ENCODE measurements at regions not wholly inside any gene's neighbourhood (a gene's known extent, or its start where the extent isn't known, plus 50 kb on each side); places are given as distances from the start of the nearest gene placed in this dataset.
"Not testable (repeated sequence)": the region's sequence is repeated elsewhere in the genome, so short reads cannot be mapped to it uniquely, and the experiment has no call there.

DNA sequence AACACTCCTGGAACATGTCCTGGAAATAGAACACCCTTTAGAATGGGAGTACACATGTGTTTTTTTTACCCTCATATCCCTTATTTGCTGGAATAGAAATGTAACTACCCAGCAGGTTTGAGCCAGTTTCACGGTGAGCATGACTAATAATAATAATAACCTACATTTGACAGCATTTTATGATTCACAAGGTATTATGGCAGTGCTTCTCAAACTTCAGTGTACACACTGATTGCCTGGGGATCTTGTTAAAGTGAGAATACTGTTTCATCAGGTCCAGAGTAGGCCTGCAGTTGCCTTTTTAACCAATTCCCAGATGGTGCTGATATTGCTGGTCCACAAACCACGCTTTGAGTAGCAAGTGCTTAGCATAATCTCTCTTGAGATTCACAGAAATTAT, 63.9 kb downstream of the NFKBIZ start:
- H3K27me3 ChIP-seq (ENCODE audit: control insufficient read depth, insufficient read depth, low read length), result no peaks in the 10 kb centered on the region
- no peaks in the 10 kb centered on the region for H4K20me1 ChIP-seq (ENCODE audit: control insufficient read depth, extremely low read depth, insufficient read depth, low read length)
- peak overlapping the region; percentile 24 for H2AFZ ChIP-seq (ENCODE audit: low read length)
- H3K4me1 ChIP-seq (ENCODE audit: control insufficient read depth, extremely low read depth, insufficient read depth, low read length), result no peaks in the 10 kb centered on the region
- peak; percentile 31 to 54 for DNase-seq (ENCODE audit: low read depth in 2 of 2)
- no peak for TF ChIP-seq EZH2 (IDR thresholded peaks at IDR 0.05; ENCODE audit: low read length, missing control alignments)
- TF ChIP-seq, protein P1, sequence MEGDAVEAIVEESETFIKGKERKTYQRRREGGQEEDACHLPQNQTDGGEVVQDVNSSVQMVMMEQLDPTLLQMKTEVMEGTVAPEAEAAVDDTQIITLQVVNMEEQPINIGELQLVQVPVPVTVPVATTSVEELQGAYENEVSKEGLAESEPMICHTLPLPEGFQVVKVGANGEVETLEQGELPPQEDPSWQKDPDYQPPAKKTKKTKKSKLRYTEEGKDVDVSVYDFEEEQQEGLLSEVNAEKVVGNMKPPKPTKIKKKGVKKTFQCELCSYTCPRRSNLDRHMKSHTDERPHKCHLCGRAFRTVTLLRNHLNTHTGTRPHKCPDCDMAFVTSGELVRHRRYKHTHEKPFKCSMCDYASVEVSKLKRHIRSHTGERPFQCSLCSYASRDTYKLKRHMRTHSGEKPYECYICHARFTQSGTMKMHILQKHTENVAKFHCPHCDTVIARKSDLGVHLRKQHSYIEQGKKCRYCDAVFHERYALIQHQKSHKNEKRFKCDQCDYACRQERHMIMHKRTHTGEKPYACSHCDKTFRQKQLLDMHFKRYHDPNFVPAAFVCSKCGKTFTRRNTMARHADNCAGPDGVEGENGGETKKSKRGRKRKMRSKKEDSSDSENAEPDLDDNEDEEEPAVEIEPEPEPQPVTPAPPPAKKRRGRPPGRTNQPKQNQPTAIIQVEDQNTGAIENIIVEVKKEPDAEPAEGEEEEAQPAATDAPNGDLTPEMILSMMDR (conservative IDR thresholded peaks at IDR 0.05 in 1 of 2, IDR thresholded peaks at IDR 0.05 in 1 of 2; ENCODE audit: low read depth in 1 of 2, low read length in 2 of 2), result no peak
- no peak overlapping the region for H3K4me3 ChIP-seq (replicated peaks in 1 of 4; ENCODE audit: control extremely low read depth in 1 of 4, insufficient read depth in 1 of 4, low read depth in 3 of 4, low read length in 4 of 4)
- no peak overlapping the region for H3K4me2 ChIP-seq (ENCODE audit: extremely low read depth, insufficient read depth, low read length)
- H3K36me3 ChIP-seq (ENCODE audit: control insufficient read depth, insufficient read depth, low read length), result no peaks in the 10 kb centered on the region
- H3K79me2 ChIP-seq (ENCODE audit: control insufficient read depth, insufficient read depth, low read length), result no peaks in the 10 kb centered on the region
- H3K27ac ChIP-seq (ENCODE audit: insufficient read depth, low read length), result no peak overlapping the region
- no peak overlapping the region for H3K9ac ChIP-seq (ENCODE audit: insufficient read depth, low read length)
- no peaks in the 10 kb centered on the region for H3K9me3 ChIP-seq (ENCODE audit: control insufficient read depth, insufficient read depth, low read depth, low read length)

DNA sequence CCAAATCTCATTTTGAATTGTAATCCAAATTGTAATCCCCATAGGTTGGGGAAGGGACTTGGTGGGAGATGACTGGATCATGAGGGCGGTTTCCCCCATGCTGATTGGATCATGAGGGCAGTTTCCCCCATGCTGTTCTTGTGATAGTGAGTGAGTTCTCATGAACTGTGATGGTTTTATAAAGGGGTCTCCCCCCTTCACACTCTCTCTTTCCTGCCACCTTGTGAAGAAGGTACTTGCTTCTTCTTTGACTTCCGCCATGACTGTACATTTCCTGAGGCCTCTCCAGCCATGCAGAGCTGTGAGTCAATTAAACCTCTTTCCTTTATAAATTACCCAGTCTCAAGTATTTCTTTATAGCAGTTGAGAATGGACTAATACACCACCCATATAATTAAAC, 68.4 kb downstream of the NFKBIZ start:
- H3K4me1 ChIP-seq (ENCODE audit: control insufficient read depth, extremely low read depth, insufficient read depth, low read length), result not testable (repeated sequence)

DNA sequence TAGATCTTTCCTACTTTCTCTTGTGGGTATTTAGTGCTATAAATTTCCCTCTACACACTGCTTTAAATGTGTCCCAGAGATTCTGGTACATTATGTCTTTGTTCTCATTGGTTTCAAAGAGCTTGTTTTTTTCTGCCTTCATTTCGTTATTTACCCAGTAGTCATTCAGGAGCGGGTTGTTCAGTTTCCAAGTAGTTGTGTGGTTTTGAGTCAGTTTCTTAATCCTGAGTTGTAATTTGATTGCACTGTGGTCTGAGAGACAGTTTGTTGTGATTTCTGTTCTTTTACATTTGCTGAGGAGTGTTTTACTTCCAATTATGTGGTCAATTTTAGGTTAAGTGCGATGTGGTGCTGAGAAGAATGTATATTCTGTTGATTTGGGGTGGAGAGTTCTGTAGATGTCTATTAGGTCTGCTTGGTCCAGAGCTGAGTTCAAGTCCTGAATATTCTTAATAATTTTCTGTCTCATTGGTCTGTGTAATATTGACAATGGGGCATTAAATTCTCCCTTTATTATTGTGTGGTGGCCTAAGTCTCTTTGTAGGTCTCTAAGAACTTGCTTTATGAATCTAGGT, 72.9 kb downstream of the NFKBIZ start:
- not testable (repeated sequence) for H3K27me3 ChIP-seq (ENCODE audit: control insufficient read depth, insufficient read depth, low read length); H3K27ac ChIP-seq (ENCODE audit: insufficient read depth, low read length); H3K36me3 ChIP-seq (ENCODE audit: control insufficient read depth, insufficient read depth, low read length); H3K9ac ChIP-seq (ENCODE audit: insufficient read depth, low read length); H4K20me1 ChIP-seq (ENCODE audit: control insufficient read depth, extremely low read depth, insufficient read depth, low read length); H2AFZ ChIP-seq (ENCODE audit: low read length); H3K79me2 ChIP-seq (ENCODE audit: control insufficient read depth, insufficient read depth, low read length); DNase-seq (ENCODE audit: low read depth in 2 of 2); H3K9me3 ChIP-seq (ENCODE audit: control insufficient read depth, insufficient read depth, low read depth, low read length); H3K4me3 ChIP-seq (replicated peaks in 1 of 4; ENCODE audit: control extremely low read depth in 1 of 4, insufficient read depth in 1 of 4, low read depth in 3 of 4, low read length in 4 of 4); H3K4me2 ChIP-seq (ENCODE audit: extremely low read depth, insufficient read depth, low read length); H3K4me1 ChIP-seq (ENCODE audit: control insufficient read depth, extremely low read depth, insufficient read depth, low read length)

More for the DNA sequence above, 68.4 kb downstream of the NFKBIZ start:
- H3K36me3 ChIP-seq (ENCODE audit: control insufficient read depth, insufficient read depth, low read length); H3K4me2 ChIP-seq (ENCODE audit: extremely low read depth, insufficient read depth, low read length); H3K9ac ChIP-seq (ENCODE audit: insufficient read depth, low read length); H2AFZ ChIP-seq (ENCODE audit: low read length); H4K20me1 ChIP-seq (ENCODE audit: control insufficient read depth, extremely low read depth, insufficient read depth, low read length); H3K27me3 ChIP-seq (ENCODE audit: control insufficient read depth, insufficient read depth, low read length); H3K9me3 ChIP-seq (ENCODE audit: control insufficient read depth, insufficient read depth, low read depth, low read length); H3K79me2 ChIP-seq (ENCODE audit: control insufficient read depth, insufficient read depth, low read length); H3K27ac ChIP-seq (ENCODE audit: insufficient read depth, low read length); DNase-seq (ENCODE audit: low read depth in 2 of 2); H3K4me3 ChIP-seq (replicated peaks in 1 of 4; ENCODE audit: control extremely low read depth in 1 of 4, insufficient read depth in 1 of 4, low read depth in 3 of 4, low read length in 4 of 4): not testable (repeated sequence)

DNA sequence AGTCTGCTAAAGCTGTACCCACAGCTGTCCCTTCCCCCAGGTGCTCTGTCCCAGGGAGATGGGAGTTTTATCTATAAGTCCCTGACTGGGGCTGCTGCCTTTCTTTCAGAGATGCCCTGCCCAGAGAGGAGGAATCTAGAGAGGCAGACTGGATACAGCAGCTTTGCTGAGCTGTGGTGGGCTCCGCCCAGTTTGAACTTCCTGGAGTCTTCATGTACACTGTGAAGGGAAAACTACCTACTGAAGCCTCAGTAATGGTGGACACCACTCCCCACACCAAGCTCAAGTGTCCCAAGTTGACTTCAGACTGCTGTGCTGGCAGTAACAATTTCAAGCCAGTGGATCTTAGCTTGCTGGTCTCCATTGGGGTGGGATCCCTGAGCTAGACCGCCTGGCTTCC, 75.3 kb downstream of the NFKBIZ start:
- H3K9ac ChIP-seq (ENCODE audit: insufficient read depth, low read length); H4K20me1 ChIP-seq (ENCODE audit: control insufficient read depth, extremely low read depth, insufficient read depth, low read length); H2AFZ ChIP-seq (ENCODE audit: low read length); H3K4me2 ChIP-seq (ENCODE audit: extremely low read depth, insufficient read depth, low read length); H3K79me2 ChIP-seq (ENCODE audit: control insufficient read depth, insufficient read depth, low read length); H3K27ac ChIP-seq (ENCODE audit: insufficient read depth, low read length); H3K4me1 ChIP-seq (ENCODE audit: control insufficient read depth, extremely low read depth, insufficient read depth, low read length); H3K4me3 ChIP-seq (replicated peaks in 1 of 4; ENCODE audit: control extremely low read depth in 1 of 4, insufficient read depth in 1 of 4, low read depth in 3 of 4, low read length in 4 of 4); H3K27me3 ChIP-seq (ENCODE audit: control insufficient read depth, insufficient read depth, low read length); H3K9me3 ChIP-seq (ENCODE audit: control insufficient read depth, insufficient read depth, low read depth, low read length); H3K36me3 ChIP-seq (ENCODE audit: control insufficient read depth, insufficient read depth, low read length); DNase-seq (ENCODE audit: low read depth in 2 of 2): not testable (repeated sequence)

DNA sequence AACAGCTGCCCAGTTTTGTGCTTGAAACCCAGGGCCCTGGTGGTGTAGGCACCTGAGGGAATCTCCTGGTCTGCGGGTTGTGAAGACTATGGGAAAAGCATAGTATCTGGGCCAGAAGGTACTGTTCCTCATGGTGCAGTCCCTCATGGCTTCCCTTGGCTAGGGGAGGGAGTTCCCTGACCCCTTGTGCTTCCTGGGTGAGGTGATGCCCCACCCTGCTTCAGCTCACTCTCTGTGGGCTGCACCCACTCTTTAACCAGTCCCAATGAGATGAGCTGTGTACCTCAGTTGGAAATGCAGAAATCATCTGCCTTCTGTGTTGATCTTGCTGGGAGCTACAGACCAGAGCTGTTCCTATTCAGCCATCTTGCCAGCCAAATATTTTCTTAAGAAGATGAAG, 75.8 kb downstream of the NFKBIZ start:
- not testable (repeated sequence) for H3K27ac ChIP-seq (ENCODE audit: insufficient read depth, low read length); H3K4me2 ChIP-seq (ENCODE audit: extremely low read depth, insufficient read depth, low read length)

More for the DNA sequence above, 75.8 kb downstream of the NFKBIZ start:
- H4K20me1 ChIP-seq (ENCODE audit: control insufficient read depth, extremely low read depth, insufficient read depth, low read length); H3K4me1 ChIP-seq (ENCODE audit: control insufficient read depth, extremely low read depth, insufficient read depth, low read length); DNase-seq (ENCODE audit: low read depth in 2 of 2); H3K9me3 ChIP-seq (ENCODE audit: control insufficient read depth, insufficient read depth, low read depth, low read length); H3K27me3 ChIP-seq (ENCODE audit: control insufficient read depth, insufficient read depth, low read length); H3K79me2 ChIP-seq (ENCODE audit: control insufficient read depth, insufficient read depth, low read length); H2AFZ ChIP-seq (ENCODE audit: low read length); H3K36me3 ChIP-seq (ENCODE audit: control insufficient read depth, insufficient read depth, low read length); H3K9ac ChIP-seq (ENCODE audit: insufficient read depth, low read length); H3K4me3 ChIP-seq (replicated peaks in 1 of 4; ENCODE audit: control extremely low read depth in 1 of 4, insufficient read depth in 1 of 4, low read depth in 3 of 4, low read length in 4 of 4): not testable (repeated sequence)

All from fibroblast of lung (primary cell).